GM19452 (cell line): ENCODE measurements at regions not wholly inside any gene's neighbourhood (a gene's known extent, or its start where the extent isn't known, plus 50 kb on each side); places are given as distances from the start of the nearest gene placed in this dataset.
"Not testable (repeated sequence)": the region's sequence is repeated elsewhere in the genome, so short reads cannot be mapped to it uniquely, and the experiment has no call there.

ENCODE experiments used
- ATAC-seq: cut with Tn5 transposase; IDR thresholded peaks from one replicate; pipeline ENCODE4 v1.9.1; 2021; ENCODE audit not compliant: unreplicated experiment

- ATAC-seq, result no peak
These were observed 438.9 kb downstream of the NAV3 start for GRCh38 chr12:78269620-78270019.

- ATAC-seq, result no peak
These were observed 440.9 kb downstream of the NAV3 start for GRCh38 chr12:78271546-78271945.

GRCh38 chr12:78275886-78276285, 445.2 kb downstream of the NAV3 start:
- ATAC-seq, result no peak

GRCh38 chr12:78278706-78279190, 448.1 kb downstream of the NAV3 start:
- no peak for ATAC-seq

- no peak for ATAC-seq
These were observed 448.9 kb downstream of the NAV3 start for GRCh38 chr12:78279567-78279966.

GRCh38 chr12:78281102-78281501, 450.4 kb downstream of the NAV3 start:
- not testable (repeated sequence) for ATAC-seq

- no peak for ATAC-seq
These were observed 453.7 kb downstream of the NAV3 start for GRCh38 chr12:78284417-78284816.

- no peak for ATAC-seq
These were observed 460.1 kb downstream of the NAV3 start for GRCh38 chr12:78290606-78291345.

- ATAC-seq, result no peak
These were observed 462.5 kb downstream of the NAV3 start for GRCh38 chr12:78293059-78293686.

GRCh38 chr12:78301282-78301681, 470.6 kb downstream of the NAV3 start:
- ATAC-seq, result not testable (repeated sequence)

- no peak for ATAC-seq
These were observed 475.1 kb downstream of the NAV3 start for GRCh38 chr12:78305808-78306207.

- ATAC-seq, result no peak
These were observed 475.5 kb downstream of the NAV3 start for GRCh38 chr12:78306236-78306635.

- no peak for ATAC-seq
These were observed 478.0 kb downstream of the NAV3 start for GRCh38 chr12:78308701-78309100.

- no peak for ATAC-seq
These were observed 484.3 kb downstream of the NAV3 start for GRCh38 chr12:78315028-78315427.

GRCh38 chr12:78316136-78316535, 485.4 kb downstream of the NAV3 start:
- no peak for ATAC-seq

- ATAC-seq, result no peak
These were observed 486.2 kb downstream of the NAV3 start for GRCh38 chr12:78316631-78317468.

- no peak for ATAC-seq
These were observed 491.0 kb downstream of the NAV3 start for GRCh38 chr12:78321696-78322095.

- ATAC-seq, result no peak
These were observed 492.5 kb downstream of the NAV3 start for GRCh38 chr12:78323226-78323625.

GRCh38 chr12:78324234-78324633, 493.5 kb downstream of the NAV3 start:
- no peak for ATAC-seq

GRCh38 chr12:78328524-78328923, 497.8 kb downstream of the NAV3 start:
- ATAC-seq, result no peak

- ATAC-seq, result no peak
These were observed 499.4 kb downstream of the NAV3 start for GRCh38 chr12:78330131-78330530.

GRCh38 chr12:78331181-78331580, 500.5 kb downstream of the NAV3 start:
- no peak for ATAC-seq
